C4-2B (cell line): ENCODE measurements at regions not wholly inside any gene's neighbourhood (a gene's known extent, or its start where the extent isn't known, plus 50 kb on each side); places are given as distances from the start of the nearest gene placed in this dataset.
"Not testable (repeated sequence)": the region's sequence is repeated elsewhere in the genome, so short reads cannot be mapped to it uniquely, and the experiment has no call there.

ENCODE experiments used
- H3K27ac ChIP-seq: fragments of 450-650 bp; 2 replicates; pipeline ENCODE4 v1.5.1; 2017
- CTCF ChIP-seq: fragments of 450-650 bp; conservative IDR thresholded peaks from 2 replicates; pipeline ENCODE4 v1.5.1; 2017; ENCODE audit warnings: mild to moderate bottlenecking
- ZFX ChIP-seq: fragments of 450-650 bp; IDR thresholded peaks from 2 replicates; pipeline ENCODE4 v1.6.1; 2017

GRCh38 chr9:115335439-115335838, 217.5 kb upstream of the TNC start:
- TF ChIP-seq ZFX, result no peak
- TF ChIP-seq CTCF, result no peak
- no peak overlapping the region for H3K27ac ChIP-seq

GRCh38 chr9:115340314-115340713, 222.4 kb upstream of the TNC start:
- no peak for TF ChIP-seq CTCF
- no peak for TF ChIP-seq ZFX
- no peak overlapping the region for H3K27ac ChIP-seq

- TF ChIP-seq CTCF, result no peak
- TF ChIP-seq ZFX, result no peak
- H3K27ac ChIP-seq, result no peak overlapping the region
Measured at GRCh38 chr9:115341426-115341825, 223.5 kb upstream of the TNC start.

GRCh38 chr9:115347776-115348175, 229.8 kb upstream of the TNC start:
- H3K27ac ChIP-seq, result not testable (repeated sequence)

GRCh38 chr9:115348936-115349335, 231.0 kb upstream of the TNC start:
- H3K27ac ChIP-seq, result not testable (repeated sequence)

GRCh38 chr9:115349542-115349941, 231.6 kb upstream of the TNC start:
- H3K27ac ChIP-seq, result no peak overlapping the region
- TF ChIP-seq CTCF (no peak), ZFX (no peak)

GRCh38 chr9:115350548-115350947, 232.6 kb upstream of the TNC start:
- H3K27ac ChIP-seq, result no peak overlapping the region
- TF ChIP-seq CTCF, result no peak
- no peak for TF ChIP-seq ZFX

GRCh38 chr9:115353681-115354080, 235.7 kb upstream of the TNC start:
- no peak for TF ChIP-seq ZFX
- TF ChIP-seq CTCF, result no peak
- no peak overlapping the region for H3K27ac ChIP-seq

- no peak overlapping the region for H3K27ac ChIP-seq
- no peak for TF ChIP-seq ZFX
- no peak for TF ChIP-seq CTCF
Measured at GRCh38 chr9:115357821-115358220, 239.9 kb upstream of the TNC start.
